WTC11 (cell line): ENCODE measurements at regions not wholly inside any gene's neighbourhood (a gene's known extent, or its start where the extent isn't known, plus 50 kb on each side); places are given as distances from the start of the nearest gene placed in this dataset.

ENCODE experiments used
- ATAC-seq: fragments of 200-7000 bp; cut with Tn5 transposase; 2 replicates; pipeline ENCODE4 v1.10.0; 2021; ENCODE audit warnings: mild to moderate bottlenecking, moderate library complexity
- CTCF ChIA-PET: fragments of 300-600 bp; sonication (Branson Sonifier 250); formaldehyde crosslinking; loops from one replicate; lab custom pipeline; 2021; ENCODE audit warnings: antibody characterized with exemption; lab: Charles Lee
- POLR2A ChIA-PET: fragments of 350-600 bp; sonication (Branson Sonifier 250); formaldehyde crosslinking; loops from one replicate; lab custom pipeline; 2021; ENCODE audit warnings: antibody characterized with exemption; lab: Charles Lee
- DNase-seq: peaks from one replicate; pipeline ENCODE4 v3.0.0; 2021; ENCODE audit warnings: low spot score
- H3K27ac Mint-ChIP-seq: 2 replicates; pipeline ENCODE4 v1.8.0; 2021; ENCODE audit warnings: mixed read lengths
- H3K27me3 Mint-ChIP-seq: 2 replicates; pipeline ENCODE4 v1.8.0; 2021; ENCODE audit warnings: low read depth, mild to moderate bottlenecking, moderate library complexity, mixed read lengths
- H3K36me3 Mint-ChIP-seq: 2 replicates; pipeline ENCODE4 v1.8.0; 2021; ENCODE audit warnings: mixed read lengths
- H3K4me1 Mint-ChIP-seq: 2 replicates; pipeline ENCODE4 v1.8.0; 2022; ENCODE audit warnings: mixed read lengths
- H3K4me3 Mint-ChIP-seq: 2 replicates; pipeline ENCODE4 v1.8.0; 2021; ENCODE audit warnings: mild to moderate bottlenecking, moderate library complexity, mixed read lengths
- H3K9me3 Mint-ChIP-seq: 2 replicates; pipeline ENCODE4 v1.8.0; 2021; ENCODE audit warnings: mixed read lengths
- CBFB ChIP-seq: sonication (generic); formaldehyde crosslinking; IDR thresholded peaks from 2 replicates; pipeline ENCODE4 v1.8.1; 2022; ENCODE audit warnings: mild to moderate bottlenecking, low read depth, missing genetic modification reagents
- E2F1 ChIP-seq: sonication (generic); formaldehyde crosslinking; IDR thresholded peaks from 2 replicates; pipeline ENCODE4 v1.8.0; 2022; ENCODE audit warnings: mild to moderate bottlenecking, missing genetic modification reagents
- E2F4 ChIP-seq: sonication (generic); formaldehyde crosslinking; IDR thresholded peaks from 2 replicates; pipeline ENCODE4 v1.8.1; 2022; ENCODE audit warnings: low read depth, mild to moderate bottlenecking, moderate library complexity, missing genetic modification reagents, borderline replicate concordance
- ERG ChIP-seq: fragments of 250-450 bp; sonication (Bioruptor Pico); IDR thresholded peaks from 2 replicates; pipeline ENCODE4 v1.8.0; 2021; ENCODE audit warnings: mild to moderate bottlenecking
- ETV6 ChIP-seq: sonication (generic); formaldehyde crosslinking; IDR thresholded peaks from 2 replicates; pipeline ENCODE4 v1.8.1; 2022; ENCODE audit warnings: mild to moderate bottlenecking, missing genetic modification reagents
- FOXJ3 ChIP-seq: sonication (generic); formaldehyde crosslinking; IDR thresholded peaks from 2 replicates; pipeline ENCODE4 v1.9.0; 2021; ENCODE audit warnings: missing genetic modification reagents, mild to moderate bottlenecking, borderline replicate concordance
- FOXP1 ChIP-seq: sonication (generic); formaldehyde crosslinking; IDR thresholded peaks from 2 replicates; pipeline ENCODE4 v1.8.0; 2022; ENCODE audit warnings: missing genetic modification reagents, mild to moderate bottlenecking, moderate library complexity, borderline replicate concordance
- FOXP4 ChIP-seq: sonication (generic); formaldehyde crosslinking; IDR thresholded peaks from 2 replicates; pipeline ENCODE4 v1.8.0; 2022; ENCODE audit warnings: mild to moderate bottlenecking, missing genetic modification reagents
- IRF2 ChIP-seq: sonication (generic); formaldehyde crosslinking; IDR thresholded peaks from 2 replicates; pipeline ENCODE4 v1.8.0; 2022; ENCODE audit warnings: low read depth, missing genetic modification reagents, borderline replicate concordance
- JAZF1 ChIP-seq: fragments of 250-450 bp; sonication (Bioruptor Pico); IDR thresholded peaks from 2 replicates; pipeline ENCODE4 v1.9.0; 2021; ENCODE audit warnings: moderate library complexity, mild to moderate bottlenecking, inconsistent platforms
- NFYB ChIP-seq: sonication (generic); formaldehyde crosslinking; conservative IDR thresholded peaks from 2 replicates; pipeline ENCODE4 v1.8.0; 2022; ENCODE audit warnings: low read depth, missing genetic modification reagents
- NR2C2 ChIP-seq: sonication (generic); formaldehyde crosslinking; IDR thresholded peaks from 2 replicates; pipeline ENCODE4 v1.8.0; 2022; ENCODE audit warnings: mild to moderate bottlenecking, missing genetic modification reagents
- SMAD3 ChIP-seq: sonication (generic); formaldehyde crosslinking; IDR thresholded peaks from 2 replicates; pipeline ENCODE4 v1.8.0; 2022; ENCODE audit warnings: missing genetic modification reagents, mild to moderate bottlenecking, borderline replicate concordance
- SOX15 ChIP-seq: fragments of 250-450 bp; sonication (Bioruptor Pico); IDR thresholded peaks from 2 replicates; pipeline ENCODE4 v1.9.0; 2021; ENCODE audit warnings: mild to moderate bottlenecking
- SP1 ChIP-seq: sonication (generic); formaldehyde crosslinking; conservative IDR thresholded peaks from 2 replicates; pipeline ENCODE4 v1.8.1; 2022; ENCODE audit warnings: missing genetic modification reagents
- TEAD4 ChIP-seq: sonication (generic); formaldehyde crosslinking; IDR thresholded peaks from 2 replicates; pipeline ENCODE4 v1.8.0; 2022; ENCODE audit warnings: mild to moderate bottlenecking, missing genetic modification reagents
- ZNF121 ChIP-seq: sonication (generic); formaldehyde crosslinking; IDR thresholded peaks from 2 replicates; pipeline ENCODE4 v1.8.0; 2023; ENCODE audit warnings: missing genetic modification reagents
- ZNF396 ChIP-seq: fragments of 250-450 bp; sonication (Bioruptor Pico); IDR thresholded peaks from 2 replicates; pipeline ENCODE4 v1.8.0; 2021; ENCODE audit warnings: mild to moderate bottlenecking, moderate library complexity, borderline replicate concordance
- ZNF671 ChIP-seq: fragments of 250-450 bp; sonication (Bioruptor Pico); IDR thresholded peaks from 2 replicates; pipeline ENCODE4 v1.8.0; 2021; ENCODE audit warnings: mild to moderate bottlenecking
- ZSCAN18 ChIP-seq: fragments of 250-450 bp; sonication (Bioruptor Pico); IDR thresholded peaks from 2 replicates; pipeline ENCODE4 v2.1.2; 2022; ENCODE audit warnings: mild to moderate bottlenecking, moderate library complexity

- CTCF ChIA-PET = interaction anchor here (1.4 kb wide), 1 partner anchor 225 kb away, joined by 4 read pairs; no protein-coding TSS in a partner anchor
- H3K4me1 Mint-ChIP-seq = peaks cover 28% of the 10 kb centered on the region
Observed at GRCh38 chr5:17441351-17441750, 56.7 kb upstream of the TAF11L2 start.

More at GRCh38 chr5:17441351-17441750, 56.7 kb upstream of the TAF11L2 start:
- H3K9me3 Mint-ChIP-seq = peaks cover 7% of the 10 kb centered on the region
- DNase-seq (no peak), ATAC-seq (no peak)
- POLR2A ChIA-PET = no interaction called here
- 0 out of 2 replicates have a peak, but pooled peaks cover 2% of the 10 kb centered on the region for H3K36me3 Mint-ChIP-seq
- no peaks in the 10 kb centered on the region for H3K27me3 Mint-ChIP-seq
- no peak overlapping the region for H3K4me3 Mint-ChIP-seq
- TF ChIP-seq FOXP1 (no peak), ETV6 (CRISPR knock-in tag) (no peak), IRF2 (CRISPR knock-in tag) (no peak), NR2C2 (CRISPR knock-in tag) (no peak), CBFB (CRISPR knock-in tag) (no peak), NFYB (CRISPR knock-in tag) (no peak), ZNF396 (no peak), E2F1 (CRISPR knock-in tag) (no peak), E2F4 (no peak), TEAD4 (CRISPR knock-in tag) (no peak), JAZF1 (CRISPR knock-in tag) (no peak), FOXP4 (CRISPR knock-in tag) (no peak), ERG (no peak), ZNF671 (CRISPR knock-in tag) (no peak), SMAD3 (CRISPR knock-in tag) (no peak), SP1 (CRISPR knock-in tag) (no peak), ZNF121 (CRISPR knock-in tag) (no peak), FOXJ3 (CRISPR knock-in tag) (no peak), ZSCAN18 (CRISPR knock-in tag) (no peak), SOX15 (no peak)
- no peak overlapping the region for H3K27ac Mint-ChIP-seq
